ENCODE measurements at regions not wholly inside any gene's neighbourhood (a gene's known extent, or its start where the extent isn't known, plus 50 kb on each side); places are given as distances from the start of the nearest gene placed in this dataset.

- TF ChIP-seq EP300 (IDR thresholded peaks at IDR 0.05): no peak
- no peak for TF ChIP-seq CTCF (IDR thresholded peaks at IDR 0.05)
- TF ChIP-seq POLR2A (IDR thresholded peaks at IDR 0.05): no peak
- no peak for TF ChIP-seq POLR2AphosphoS5 (IDR thresholded peaks at IDR 0.05)
These were observed 156.8 kb downstream of the CEBPB start for GRCh38 chr20:50347284-50348063.

Measured in gastroesophageal sphincter (tissue), 3 donors.